HG03457 (cell line): ENCODE measurements at regions not wholly inside any gene's neighbourhood (a gene's known extent, or its start where the extent isn't known, plus 50 kb on each side); places are given as distances from the start of the nearest gene placed in this dataset.
"Not testable (repeated sequence)": the region's sequence is repeated elsewhere in the genome, so short reads cannot be mapped to it uniquely, and the experiment has no call there.

Source experiments
- ATAC-seq: cut with Tn5 transposase; IDR thresholded peaks from one replicate; pipeline ENCODE4 v1.9.1; 2021; ENCODE audit warnings: moderate number of reproducible peaks; ENCODE audit not compliant: unreplicated experiment

DNA sequence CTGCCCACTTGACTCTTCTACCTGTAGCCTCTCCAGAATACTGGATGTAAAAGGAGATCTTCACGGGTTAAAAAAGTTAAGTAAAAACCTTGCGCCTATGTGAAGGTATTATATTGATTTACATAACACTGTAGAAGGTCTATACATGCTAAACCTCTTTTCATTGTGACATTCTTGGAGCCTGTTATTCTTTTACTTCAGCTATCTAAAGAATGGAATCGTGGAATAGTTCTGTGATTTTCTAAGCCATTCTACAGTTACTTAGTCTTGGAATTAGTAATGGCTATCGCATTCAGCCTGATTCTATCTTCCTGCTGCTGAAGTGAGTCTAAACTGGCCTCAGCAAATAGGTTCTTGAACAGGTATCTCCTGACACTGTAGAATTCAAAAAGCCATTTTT is 430.0 kb upstream of the DPH6 start:
- no peak for ATAC-seq

DNA sequence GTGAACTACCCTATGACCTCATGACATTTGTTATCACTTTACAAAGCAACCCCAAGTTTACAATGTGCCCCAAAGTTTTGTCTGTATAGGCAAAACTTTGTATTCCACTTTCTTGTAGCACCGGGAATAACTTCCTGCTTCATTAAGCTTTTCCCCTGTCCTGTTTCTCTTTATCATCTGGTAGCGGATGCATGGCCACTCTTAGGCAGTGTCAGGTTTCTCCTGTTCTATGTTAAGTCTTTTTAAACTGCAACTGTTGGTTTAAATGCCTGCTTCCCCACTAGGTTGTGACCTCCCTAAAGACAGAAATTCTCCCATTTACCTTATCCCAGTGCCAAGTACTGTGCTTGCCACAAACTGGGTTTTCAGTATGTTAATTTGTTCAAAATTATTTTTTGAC is 433.6 kb upstream of the DPH6 start:
- ATAC-seq = no peak

GRCh38 chr15:35980719-35981118 is 434.8 kb upstream of the DPH6 start:
- ATAC-seq = no peak

DNA sequence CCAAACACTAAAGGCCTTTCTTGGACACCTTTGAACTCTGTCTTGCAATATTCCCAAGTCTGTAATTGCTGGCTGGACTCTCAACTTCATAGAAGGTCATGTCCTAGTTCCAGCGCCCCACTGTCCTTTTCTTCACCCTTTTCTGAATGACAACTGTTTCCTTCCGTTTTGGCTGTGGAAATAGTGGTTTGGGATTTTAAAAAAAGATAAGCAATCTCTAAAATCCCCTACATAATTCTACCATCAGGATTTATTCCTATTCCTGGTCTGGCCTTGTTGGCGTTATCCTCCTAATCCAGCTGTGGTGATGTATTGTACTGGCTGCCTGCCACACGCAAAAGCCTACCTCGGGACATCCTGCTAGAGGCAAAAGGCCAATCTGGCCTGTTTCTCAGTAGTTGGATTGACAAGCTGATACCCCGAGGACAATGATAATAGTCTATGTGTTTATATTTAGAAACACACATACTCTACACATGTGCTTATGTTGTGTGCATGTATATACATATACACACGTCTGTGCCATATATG is 440.3 kb upstream of the DPH6 start:
- ATAC-seq = no peak

- no peak for ATAC-seq
Observed at GRCh38 chr15:35987056-35987455, 441.1 kb upstream of the DPH6 start.

DNA sequence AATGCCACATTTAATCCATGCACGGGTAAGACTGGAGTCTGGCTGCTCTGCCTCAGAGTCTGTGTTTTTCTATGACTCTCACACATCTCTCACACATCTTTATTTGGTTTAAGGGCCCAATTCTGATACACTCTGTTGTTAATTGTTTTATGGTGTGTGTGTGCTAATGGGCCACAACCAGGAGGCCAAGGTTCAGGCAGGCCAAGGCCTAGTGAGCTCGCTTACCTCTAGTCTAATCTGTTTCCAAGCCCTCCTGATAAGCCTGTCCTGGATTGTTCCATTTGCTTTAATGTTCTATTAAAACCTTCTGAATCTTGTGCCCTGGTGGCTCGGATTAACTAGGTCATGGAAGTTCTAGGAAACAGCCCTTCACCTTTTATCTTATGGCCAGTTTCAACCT is 445.4 kb upstream of the DPH6 start:
- ATAC-seq = no peak

DNA sequence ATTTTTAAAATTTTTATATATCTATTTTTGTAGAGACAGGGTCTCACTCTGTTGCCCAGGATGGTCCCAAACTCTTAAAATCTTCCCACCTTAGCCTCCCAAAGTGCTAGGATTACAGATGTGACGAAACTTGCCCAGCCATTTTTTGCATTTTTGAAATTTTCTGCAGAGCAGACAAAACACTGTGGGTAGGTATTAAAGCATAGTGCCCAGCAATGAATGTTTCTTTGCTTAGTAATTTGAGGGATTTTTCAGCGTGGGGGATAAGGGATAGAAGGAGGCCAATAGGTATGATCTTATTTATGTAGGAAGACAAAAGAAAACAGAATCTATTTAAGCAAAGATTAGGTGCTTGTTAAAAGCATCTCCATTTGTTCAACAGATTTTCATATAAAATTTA is 446.8 kb upstream of the DPH6 start:
- no peak for ATAC-seq

GRCh38 chr15:35993196-35993595 is 447.2 kb upstream of the DPH6 start:
- no peak for ATAC-seq

GRCh38 chr15:35994876-35995275 is 448.9 kb upstream of the DPH6 start:
- ATAC-seq = no peak

DNA sequence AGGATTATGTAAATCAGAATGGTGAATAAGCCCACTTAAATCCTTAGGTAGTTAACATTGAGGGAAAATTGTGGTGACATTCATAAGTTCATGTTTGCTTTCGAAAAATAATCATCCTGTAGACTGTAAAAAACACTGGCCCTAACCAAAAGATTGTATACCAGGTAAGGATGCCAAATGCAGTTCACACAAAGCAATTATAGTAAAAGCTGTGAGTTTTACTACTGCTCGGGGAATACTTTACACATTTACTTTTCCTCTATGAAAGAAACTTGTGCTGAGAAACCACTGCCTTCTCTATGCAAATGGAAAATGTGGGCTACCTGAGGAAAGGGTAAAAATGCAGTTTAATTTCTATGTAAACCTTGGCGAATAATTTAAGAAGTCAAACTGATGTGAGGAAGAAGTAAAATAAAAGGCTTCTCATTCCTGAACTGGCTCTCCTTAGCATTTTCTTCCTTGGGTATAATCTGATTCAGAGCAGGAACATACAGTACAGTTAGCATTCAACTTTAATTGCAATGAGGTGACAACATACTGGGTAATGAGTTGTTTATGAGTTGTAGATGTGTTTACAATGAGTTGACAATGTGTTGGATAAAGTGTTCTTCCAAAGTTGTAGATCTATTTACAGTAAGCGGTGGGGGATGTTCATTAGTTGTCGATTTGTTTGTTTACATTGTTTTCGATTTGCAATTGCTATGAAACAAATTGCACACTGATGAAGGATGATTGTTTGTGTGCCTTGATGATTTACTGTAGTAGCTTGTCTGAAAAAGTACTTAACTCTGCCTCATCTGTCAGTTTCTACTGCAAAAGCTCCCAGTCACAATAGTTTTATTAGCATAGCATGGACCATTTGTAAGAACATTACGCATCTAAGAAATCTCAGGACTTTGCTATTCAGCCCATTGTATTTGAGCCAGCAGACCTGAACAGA is 453.0 kb upstream of the DPH6 start:
- no peak for ATAC-seq

- ATAC-seq = no peak
Observed at GRCh38 chr15:36004891-36005490, 459.0 kb upstream of the DPH6 start.

GRCh38 chr15:36005542-36005941 is 459.6 kb upstream of the DPH6 start:
- ATAC-seq = no peak

DNA sequence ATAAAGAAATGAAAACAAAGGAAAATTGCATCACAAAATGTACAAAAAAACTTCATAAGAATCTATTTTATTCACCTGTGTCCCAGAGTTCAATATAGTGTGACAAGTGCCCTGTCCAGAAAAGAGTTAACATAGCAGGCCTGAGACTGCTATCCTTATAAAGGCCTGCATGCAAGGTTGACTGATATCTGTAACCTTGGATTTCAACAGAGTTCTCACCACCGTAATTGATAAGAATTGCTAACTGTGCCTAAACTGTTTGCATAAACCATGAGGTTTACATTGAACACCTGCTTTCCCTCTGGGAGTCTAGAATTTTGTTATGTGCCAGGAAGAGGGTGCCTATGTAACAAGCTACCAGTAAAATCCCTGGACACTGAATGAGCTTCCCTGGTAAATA is 461.7 kb upstream of the DPH6 start:
- no peak for ATAC-seq

GRCh38 chr15:36008719-36009118 is 462.8 kb upstream of the DPH6 start:
- ATAC-seq = no peak

- no peak for ATAC-seq
Observed at GRCh38 chr15:36024031-36024688, 478.2 kb upstream of the DPH6 start.

DNA sequence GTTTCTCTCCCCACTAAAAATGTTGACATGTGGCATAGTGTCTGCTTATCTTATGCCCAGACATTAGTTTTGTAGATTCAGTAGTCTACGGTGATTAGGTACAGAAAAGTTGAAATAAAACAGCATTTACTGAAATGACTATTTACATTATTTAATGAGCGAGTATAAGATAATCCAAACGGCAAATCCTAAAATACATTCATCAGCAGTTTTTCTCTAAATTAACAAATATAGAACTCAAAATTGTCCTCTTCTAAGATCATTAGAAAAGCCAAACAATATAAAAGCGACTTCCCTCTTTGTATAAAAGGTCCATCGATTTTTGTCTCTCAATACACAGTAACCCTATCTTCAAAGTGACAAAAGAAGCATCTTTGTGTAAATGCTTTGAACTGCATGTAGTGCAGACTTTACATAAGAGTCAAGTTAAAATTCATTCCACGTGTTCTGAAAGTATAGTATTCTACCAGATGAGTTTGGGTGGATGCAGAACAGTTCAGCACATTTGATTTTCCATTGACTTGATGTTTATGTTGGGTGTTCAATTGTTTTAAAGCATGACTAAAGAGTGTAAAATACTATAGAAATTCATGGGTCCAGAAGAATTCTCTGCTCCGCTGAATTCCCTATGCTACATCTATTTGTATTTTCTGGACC is 480.8 kb upstream of the DPH6 start:
- ATAC-seq = no peak

DNA sequence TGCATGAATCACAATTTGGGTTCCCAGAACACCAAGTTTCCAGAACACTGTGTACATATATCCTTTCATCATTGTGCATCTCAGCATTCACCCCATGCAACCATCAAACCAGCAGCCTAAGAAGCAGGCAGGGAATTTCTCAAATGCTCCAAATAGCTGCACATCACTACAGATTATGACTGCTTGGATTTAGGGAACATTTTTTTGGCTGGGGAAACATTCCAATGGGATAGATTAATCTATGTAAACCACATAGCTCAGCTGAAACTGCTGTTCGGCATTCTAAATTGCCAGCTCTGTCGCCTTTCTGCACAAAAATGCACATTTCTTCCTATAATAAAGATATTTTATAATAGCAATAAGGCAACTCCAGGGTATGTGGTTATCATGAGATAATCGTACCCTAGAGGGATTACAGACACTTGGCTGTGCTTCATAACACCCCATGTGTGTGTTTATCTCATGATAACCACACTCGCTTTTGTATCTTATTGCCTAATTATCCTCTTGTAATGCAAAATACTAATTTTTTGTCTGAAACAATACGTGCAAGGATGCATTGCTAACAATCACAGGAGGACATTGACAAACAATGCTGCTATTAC is 483.7 kb upstream of the DPH6 start:
- no peak for ATAC-seq

DNA sequence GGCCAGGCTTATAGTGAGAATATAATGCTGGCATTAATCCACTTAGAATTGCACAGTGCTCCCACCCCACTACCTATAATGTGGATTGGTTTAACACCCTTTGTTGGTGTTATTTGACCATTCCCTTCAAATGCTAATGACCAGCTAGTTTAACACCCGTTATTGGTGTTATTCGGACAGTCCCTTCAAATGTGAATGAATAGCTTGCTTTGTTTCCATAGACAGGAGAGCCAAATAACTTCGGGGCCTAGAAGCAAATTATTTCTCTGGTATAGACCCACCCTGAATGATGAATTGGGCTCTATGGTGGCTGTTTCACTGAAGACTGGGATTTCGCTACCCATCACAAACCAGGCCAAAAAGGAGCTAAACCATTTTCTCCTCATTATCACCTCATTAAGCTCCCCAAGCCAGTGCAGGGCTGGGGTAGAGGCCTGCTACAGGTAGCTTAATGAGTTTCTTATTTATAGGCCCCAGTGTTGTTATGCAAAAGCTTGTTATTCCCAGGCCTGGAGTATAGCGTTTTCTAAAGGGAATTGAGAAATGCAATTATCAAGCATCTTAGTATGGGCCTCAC is 494.1 kb upstream of the DPH6 start:
- ATAC-seq = no peak

- ATAC-seq = not testable (repeated sequence)
Observed at GRCh38 chr15:36047018-36047716, 501.2 kb upstream of the DPH6 start.

DNA sequence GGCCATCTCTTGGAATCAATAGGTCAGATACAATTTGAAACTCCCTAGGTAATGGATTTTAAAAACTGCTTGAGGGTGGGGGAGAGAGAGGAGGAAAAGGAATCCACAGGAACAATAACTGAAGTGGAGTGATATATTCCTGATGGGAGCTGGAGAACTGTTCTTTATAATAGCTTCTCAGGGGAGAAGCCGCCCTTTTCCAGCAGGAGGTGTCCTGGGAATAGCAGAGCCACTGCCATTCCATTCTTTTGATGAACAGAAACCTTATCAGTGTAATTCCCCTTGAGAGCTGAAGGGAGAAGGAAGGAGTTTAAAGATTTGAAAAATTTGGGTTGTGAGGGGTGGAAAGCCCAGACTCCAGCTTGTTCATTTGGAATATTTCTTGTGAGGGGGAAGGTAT is 504.9 kb upstream of the DPH6 start:
- no peak for ATAC-seq
